Vagina (tissue), 2 donors: ENCODE measurements at regions not wholly inside any gene's neighbourhood (a gene's known extent, or its start where the extent isn't known, plus 50 kb on each side); places are given as distances from the start of the nearest gene placed in this dataset.

Experiments
- POLR2A ChIP-seq, 2 donors: fragments of 450-650 bp; IDR thresholded peaks; one replicate each; pipeline ENCODE4 v1.6.1; 2017; ENCODE audit warnings: antibody characterized with exemption in 2 of 2, mild to moderate bottlenecking in 2 of 2, moderate library complexity in 2 of 2
- POLR2AphosphoS5 ChIP-seq, 2 donors: sonication (generic); formaldehyde crosslinking; IDR thresholded peaks; one replicate each; pipeline ENCODE4 v1.9.0; 2017; ENCODE audit warnings: antibody characterized with exemption in 2 of 2, mild to moderate bottlenecking in 2 of 2, low read depth in 1 of 2; ENCODE audit not compliant: insufficient read depth in 1 of 2
- TF ChIP-seq, protein P1 (sequence below), 3 experiments: fragments of 450-650 bp in 2 of 3; fragments of 200-600 bp in 1 of 3; sonication (generic) in 1 of 3; IDR thresholded peaks; one replicate each; pipeline ENCODE4 v1.5.1; 2017 to 2019; ENCODE audit warnings: antibody characterized with exemption in 3 of 3, mild to moderate bottlenecking in 2 of 3, moderate library complexity in 2 of 3

DNA sequence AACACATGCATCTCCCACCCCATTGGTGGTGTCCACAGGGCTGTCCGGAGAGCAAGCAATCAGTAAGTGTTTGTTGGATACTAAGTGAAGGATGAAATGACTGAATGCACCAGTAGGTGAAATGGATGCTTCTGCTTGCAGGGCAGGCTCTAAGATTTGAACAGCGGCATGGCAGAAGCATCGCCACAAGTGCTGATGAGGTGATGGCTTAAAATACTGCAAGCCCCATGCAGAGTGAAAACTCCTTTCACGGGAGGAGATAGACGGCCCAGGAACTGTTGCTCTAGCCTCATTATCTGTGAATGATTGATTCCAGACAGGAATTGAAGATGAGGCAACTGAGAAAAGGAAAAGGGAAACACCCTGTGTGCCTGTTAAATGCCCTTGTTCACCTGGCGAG, 158.9 kb downstream of the LY86 start:
- TF ChIP-seq POLR2A (IDR thresholded peaks at IDR 0.05) = no peak
- TF ChIP-seq, protein P1, sequence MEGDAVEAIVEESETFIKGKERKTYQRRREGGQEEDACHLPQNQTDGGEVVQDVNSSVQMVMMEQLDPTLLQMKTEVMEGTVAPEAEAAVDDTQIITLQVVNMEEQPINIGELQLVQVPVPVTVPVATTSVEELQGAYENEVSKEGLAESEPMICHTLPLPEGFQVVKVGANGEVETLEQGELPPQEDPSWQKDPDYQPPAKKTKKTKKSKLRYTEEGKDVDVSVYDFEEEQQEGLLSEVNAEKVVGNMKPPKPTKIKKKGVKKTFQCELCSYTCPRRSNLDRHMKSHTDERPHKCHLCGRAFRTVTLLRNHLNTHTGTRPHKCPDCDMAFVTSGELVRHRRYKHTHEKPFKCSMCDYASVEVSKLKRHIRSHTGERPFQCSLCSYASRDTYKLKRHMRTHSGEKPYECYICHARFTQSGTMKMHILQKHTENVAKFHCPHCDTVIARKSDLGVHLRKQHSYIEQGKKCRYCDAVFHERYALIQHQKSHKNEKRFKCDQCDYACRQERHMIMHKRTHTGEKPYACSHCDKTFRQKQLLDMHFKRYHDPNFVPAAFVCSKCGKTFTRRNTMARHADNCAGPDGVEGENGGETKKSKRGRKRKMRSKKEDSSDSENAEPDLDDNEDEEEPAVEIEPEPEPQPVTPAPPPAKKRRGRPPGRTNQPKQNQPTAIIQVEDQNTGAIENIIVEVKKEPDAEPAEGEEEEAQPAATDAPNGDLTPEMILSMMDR (IDR thresholded peaks at IDR 0.05) = no peak
- TF ChIP-seq POLR2AphosphoS5 (IDR thresholded peaks at IDR 0.05; ENCODE audit: insufficient read depth in 1 of 2, low read depth in 1 of 2) = no peak
